ENCODE measurements at regions not wholly inside any gene's neighbourhood (a gene's known extent, or its start where the extent isn't known, plus 50 kb on each side); places are given as distances from the start of the nearest gene placed in this dataset.
"Not testable (repeated sequence)": the region's sequence is repeated elsewhere in the genome, so short reads cannot be mapped to it uniquely, and the experiment has no call there.

DNA sequence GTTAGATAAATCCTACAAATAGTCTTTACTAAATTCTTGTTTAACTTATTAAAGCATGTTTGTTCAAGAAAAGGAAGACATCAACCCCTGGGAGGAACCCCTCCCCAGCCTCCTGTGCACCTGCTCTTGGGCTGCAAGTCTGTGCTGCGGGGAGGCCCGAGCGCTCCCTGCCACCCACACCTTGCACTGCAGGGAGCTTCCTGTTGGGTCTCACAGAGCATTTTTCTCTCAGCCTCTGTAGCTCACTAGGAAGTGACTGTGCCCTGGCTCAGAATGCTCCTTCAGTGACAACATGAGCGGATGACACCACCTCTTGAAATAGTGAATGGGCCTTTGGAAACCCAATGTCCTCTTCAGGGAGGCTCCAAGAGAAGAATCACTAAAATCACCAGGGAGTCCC lies 81.1 kb downstream of the OR4M2 start:
- peak; percentile 71 for ATAC-seq (ENCODE audit: poor library complexity)
- H3K9me3 Mint-ChIP-seq; intact Hi-C loops (cut with DNase I, micrococcal nuclease); H3K4me1 ChIP-seq (ENCODE audit: insufficient read depth, low read length); DNase-seq; H3K36me3 Mint-ChIP-seq (ENCODE audit: low read depth); H3K27ac Mint-ChIP-seq; H3K36me3 ChIP-seq (ENCODE audit: insufficient read depth, low read length); POLR2A ChIA-PET; H3K27me3 Mint-ChIP-seq; H3K27me3 ChIP-seq (ENCODE audit: control insufficient read depth in 1 of 2, insufficient read depth in 2 of 2, low read length in 2 of 2); H3K27ac ChIP-seq (ENCODE audit: low read depth in 1 of 2, low read length in 2 of 2); CTCF ChIA-PET; H3K9me3 ChIP-seq (ENCODE audit: control insufficient read depth in 1 of 2, insufficient read depth in 1 of 2, low read length in 2 of 2); H3K4me1 Mint-ChIP-seq (ENCODE audit: low read depth); H3K4me3 Mint-ChIP-seq; H3K4me3 ChIP-seq (ENCODE audit: low read length): not testable (repeated sequence)

DNA sequence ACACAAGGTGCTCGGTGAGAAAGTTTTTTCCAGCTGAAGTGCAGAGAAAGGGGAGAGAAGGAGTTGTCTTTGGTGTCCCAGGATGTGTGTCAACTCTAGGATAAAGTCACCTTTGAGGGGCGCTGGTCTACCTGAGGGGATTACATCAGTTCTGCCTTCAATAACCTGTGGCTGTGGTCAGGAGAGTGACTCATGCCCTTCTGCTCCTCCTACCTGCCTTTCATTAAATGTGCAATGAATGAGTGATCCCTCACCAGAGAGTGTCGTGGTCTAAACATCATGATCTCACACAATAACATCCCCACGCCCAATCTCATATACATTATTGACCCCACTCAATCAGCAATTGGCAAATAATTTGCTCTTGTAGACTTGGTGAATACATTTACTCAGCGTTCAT lies 83.4 kb downstream of the OR4M2 start:
- POLR2A ChIA-PET; H3K36me3 Mint-ChIP-seq (ENCODE audit: low read depth); H3K4me3 Mint-ChIP-seq; H3K9me3 Mint-ChIP-seq; H3K27me3 Mint-ChIP-seq; H3K36me3 ChIP-seq (ENCODE audit: insufficient read depth, low read length); intact Hi-C loops (cut with DNase I, micrococcal nuclease); H3K27ac Mint-ChIP-seq; H3K4me1 Mint-ChIP-seq (ENCODE audit: low read depth); H3K27me3 ChIP-seq (ENCODE audit: control insufficient read depth in 1 of 2, insufficient read depth in 2 of 2, low read length in 2 of 2); H3K4me3 ChIP-seq (ENCODE audit: low read length); H3K4me1 ChIP-seq (ENCODE audit: insufficient read depth, low read length); H3K9me3 ChIP-seq (ENCODE audit: control insufficient read depth in 1 of 2, insufficient read depth in 1 of 2, low read length in 2 of 2); CTCF ChIA-PET; H3K27ac ChIP-seq (ENCODE audit: low read depth in 1 of 2, low read length in 2 of 2); DNase-seq: not testable (repeated sequence)
- ATAC-seq (ENCODE audit: poor library complexity): peak; percentile 49

- POLR2A ChIA-PET; H3K27ac ChIP-seq (ENCODE audit: low read depth in 1 of 2, low read length in 2 of 2); H3K4me1 ChIP-seq (ENCODE audit: insufficient read depth, low read length); CTCF ChIA-PET; H3K4me1 Mint-ChIP-seq (ENCODE audit: low read depth); H3K4me3 Mint-ChIP-seq; H3K4me3 ChIP-seq (ENCODE audit: low read length); H3K27me3 ChIP-seq (ENCODE audit: control insufficient read depth in 1 of 2, insufficient read depth in 2 of 2, low read length in 2 of 2); H3K36me3 ChIP-seq (ENCODE audit: insufficient read depth, low read length); H3K9me3 ChIP-seq (ENCODE audit: control insufficient read depth in 1 of 2, insufficient read depth in 1 of 2, low read length in 2 of 2); H3K36me3 Mint-ChIP-seq (ENCODE audit: low read depth); H3K27me3 Mint-ChIP-seq; H3K27ac Mint-ChIP-seq; intact Hi-C loops (cut with DNase I, micrococcal nuclease); H3K9me3 Mint-ChIP-seq: not testable (repeated sequence)
- ATAC-seq (ENCODE audit: poor library complexity) (peak; percentile 22), DNase-seq (peak in 2 of 14 experiments; percentile 0 to 32)
Observed at GRCh38 chr15:22167521-22167920, 87.2 kb downstream of the OR4M2 start.

DNA sequence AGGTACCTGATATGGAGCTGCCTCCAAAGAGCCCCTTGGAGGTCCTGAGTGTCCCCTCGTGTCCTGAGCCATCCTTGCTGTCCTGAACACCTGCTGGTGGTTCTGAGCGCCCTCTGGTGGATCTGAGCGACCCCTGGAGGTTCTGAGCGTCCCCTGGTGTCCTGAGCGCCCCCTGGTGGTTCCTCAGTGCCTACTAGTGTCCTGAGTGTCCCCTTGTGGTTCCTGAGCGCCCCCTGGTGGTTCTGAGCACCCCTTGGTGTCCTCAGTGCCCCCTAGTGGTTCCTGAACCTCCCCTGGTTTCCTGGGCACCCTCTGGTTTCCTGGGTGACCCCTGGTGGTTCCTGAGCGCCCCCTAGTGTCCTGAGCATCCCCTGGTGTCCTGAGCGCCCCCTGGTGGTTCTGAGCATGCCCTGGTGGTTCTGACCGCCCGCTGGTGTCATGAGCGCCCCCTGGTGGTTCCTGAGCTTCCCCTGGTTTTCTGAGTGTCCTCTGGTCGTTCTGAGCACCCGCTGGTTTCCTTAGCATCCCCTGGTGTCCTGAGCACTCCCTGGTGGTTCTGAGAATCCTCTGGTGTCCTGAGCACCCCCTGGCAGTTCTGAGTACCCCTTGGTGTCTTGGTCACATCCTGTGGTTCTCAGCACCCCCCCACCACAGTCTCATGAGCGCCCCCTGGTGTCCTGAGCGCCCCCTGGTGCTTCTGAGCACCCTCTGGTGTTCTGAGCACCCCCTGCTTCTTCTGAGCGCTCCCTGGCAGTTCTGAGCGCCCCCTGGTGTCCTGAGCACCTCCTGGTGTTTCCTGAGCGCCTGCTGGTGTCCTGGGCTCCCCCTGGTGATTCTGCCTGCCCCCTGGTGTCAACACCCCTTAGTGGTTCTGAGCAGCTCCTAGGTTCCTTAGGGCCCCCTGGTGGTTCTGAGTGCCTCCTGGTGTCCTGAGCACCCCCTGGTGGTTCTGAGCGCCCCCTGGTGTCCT lies 93.0 kb downstream of the OR4M2 start:
- H3K27ac Mint-ChIP-seq; H3K4me3 ChIP-seq (ENCODE audit: low read length); intact Hi-C loops (cut with DNase I, micrococcal nuclease); H3K27me3 Mint-ChIP-seq; POLR2A ChIA-PET; H3K4me1 ChIP-seq (ENCODE audit: insufficient read depth, low read length); H3K36me3 Mint-ChIP-seq (ENCODE audit: low read depth); H3K27ac ChIP-seq (ENCODE audit: low read depth in 1 of 2, low read length in 2 of 2); H3K36me3 ChIP-seq (ENCODE audit: insufficient read depth, low read length); H3K4me3 Mint-ChIP-seq; CTCF ChIA-PET; DNase-seq; H3K9me3 Mint-ChIP-seq; H3K9me3 ChIP-seq (ENCODE audit: control insufficient read depth in 1 of 2, insufficient read depth in 1 of 2, low read length in 2 of 2); H3K4me1 Mint-ChIP-seq (ENCODE audit: low read depth); H3K27me3 ChIP-seq (ENCODE audit: control insufficient read depth in 1 of 2, insufficient read depth in 2 of 2, low read length in 2 of 2): not testable (repeated sequence)
- ATAC-seq (ENCODE audit: poor library complexity): peak; percentile 72

DNA sequence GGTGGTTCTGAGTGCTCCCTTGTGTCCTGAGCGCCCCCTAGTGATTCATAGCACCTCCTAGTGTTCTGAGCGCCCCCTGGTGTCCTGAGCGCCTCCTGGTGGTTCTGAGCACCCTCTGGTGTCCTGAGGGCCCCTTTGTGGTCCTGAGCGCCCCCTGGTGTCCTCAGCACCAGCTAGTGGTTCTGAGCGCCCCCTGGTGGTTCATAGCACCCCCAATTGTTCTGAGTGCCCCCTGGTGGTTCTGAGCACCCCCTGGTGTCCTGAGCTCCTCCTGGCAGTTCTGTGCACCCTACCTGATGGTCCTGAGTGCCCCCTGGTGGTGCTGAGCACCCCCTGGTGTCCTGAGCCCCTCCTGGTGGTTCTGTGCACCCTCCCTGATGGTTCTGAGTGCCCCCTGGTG lies 93.8 kb downstream of the OR4M2 start:
- CTCF ChIA-PET; H3K4me3 ChIP-seq (ENCODE audit: low read length); POLR2A ChIA-PET; intact Hi-C loops (cut with DNase I, micrococcal nuclease); H3K27me3 ChIP-seq (ENCODE audit: control insufficient read depth in 1 of 2, insufficient read depth in 2 of 2, low read length in 2 of 2); H3K27ac ChIP-seq (ENCODE audit: low read depth in 1 of 2, low read length in 2 of 2); H3K4me1 ChIP-seq (ENCODE audit: insufficient read depth, low read length); DNase-seq; H3K27me3 Mint-ChIP-seq; H3K4me3 Mint-ChIP-seq; H3K36me3 ChIP-seq (ENCODE audit: insufficient read depth, low read length); H3K27ac Mint-ChIP-seq; H3K9me3 ChIP-seq (ENCODE audit: control insufficient read depth in 1 of 2, insufficient read depth in 1 of 2, low read length in 2 of 2); H3K9me3 Mint-ChIP-seq; H3K4me1 Mint-ChIP-seq (ENCODE audit: low read depth); H3K36me3 Mint-ChIP-seq (ENCODE audit: low read depth): not testable (repeated sequence)
- ATAC-seq (ENCODE audit: poor library complexity): peak; percentile 26

GRCh38 chr15:22177965-22178364 lies 97.6 kb downstream of the OR4M2 start:
- intact Hi-C loops (cut with DNase I, micrococcal nuclease); H3K27me3 ChIP-seq (ENCODE audit: control insufficient read depth in 1 of 2, insufficient read depth in 2 of 2, low read length in 2 of 2); H3K27me3 Mint-ChIP-seq; H3K27ac ChIP-seq (ENCODE audit: low read depth in 1 of 2, low read length in 2 of 2); H3K4me3 ChIP-seq (ENCODE audit: low read length); DNase-seq; H3K4me1 Mint-ChIP-seq (ENCODE audit: low read depth); H3K4me3 Mint-ChIP-seq; H3K4me1 ChIP-seq (ENCODE audit: insufficient read depth, low read length); H3K9me3 ChIP-seq (ENCODE audit: control insufficient read depth in 1 of 2, insufficient read depth in 1 of 2, low read length in 2 of 2); H3K9me3 Mint-ChIP-seq; H3K27ac Mint-ChIP-seq; H3K36me3 ChIP-seq (ENCODE audit: insufficient read depth, low read length); POLR2A ChIA-PET; H3K36me3 Mint-ChIP-seq (ENCODE audit: low read depth); CTCF ChIA-PET: not testable (repeated sequence)
- peak; percentile 49 for ATAC-seq (ENCODE audit: poor library complexity)

- ATAC-seq (ENCODE audit: poor library complexity): peak; percentile 69
- H3K27me3 ChIP-seq (ENCODE audit: control insufficient read depth in 1 of 2, insufficient read depth in 2 of 2, low read length in 2 of 2); POLR2A ChIA-PET; H3K36me3 ChIP-seq (ENCODE audit: insufficient read depth, low read length); CTCF ChIA-PET; H3K9me3 Mint-ChIP-seq; H3K36me3 Mint-ChIP-seq (ENCODE audit: low read depth); H3K9me3 ChIP-seq (ENCODE audit: control insufficient read depth in 1 of 2, insufficient read depth in 1 of 2, low read length in 2 of 2); H3K27me3 Mint-ChIP-seq; H3K4me3 Mint-ChIP-seq; H3K4me3 ChIP-seq (ENCODE audit: low read length); intact Hi-C loops (cut with DNase I, micrococcal nuclease); H3K27ac Mint-ChIP-seq; H3K4me1 ChIP-seq (ENCODE audit: insufficient read depth, low read length); H3K4me1 Mint-ChIP-seq (ENCODE audit: low read depth); DNase-seq; H3K27ac ChIP-seq (ENCODE audit: low read depth in 1 of 2, low read length in 2 of 2): not testable (repeated sequence)
Observed at GRCh38 chr15:22178438-22178837, 98.1 kb downstream of the OR4M2 start.
